T-helper 17 cell (primary cell): ENCODE measurements at regions not wholly inside any gene's neighbourhood (a gene's known extent, or its start where the extent isn't known, plus 50 kb on each side); places are given as distances from the start of the nearest gene placed in this dataset.

Experiments used
- ATAC-seq: fragments of 150-1000 bp; cut with Tn5 transposase; 2 replicates; pipeline ENCODE4 v1.10.0; 2021; ENCODE audit warnings: mild to moderate bottlenecking, moderate library complexity
- DNase-seq, 3 donors: peaks; one replicate each; pipeline versions ENCODE4 v3.0.0 to v3.0.0-alpha.2; 2020 to 2021
- H3K9me3 ChIP-seq: one replicate; pipeline ENCODE4 v1.7.0; 2013; ENCODE audit warnings: low read length, mild to moderate bottlenecking; ENCODE audit not compliant: control insufficient read depth, poor library complexity, severe bottlenecking
- H3K27ac Mint-ChIP-seq: one replicate; pipeline ENCODE4 v1.8.0; 2022; ENCODE audit warnings: mild to moderate bottlenecking, moderate library complexity, mixed read lengths
- H3K27me3 Mint-ChIP-seq: one replicate; pipeline ENCODE4 v1.8.0; 2022; ENCODE audit warnings: mixed read lengths
- H3K36me3 Mint-ChIP-seq: one replicate; pipeline ENCODE4 v1.8.0; 2022; ENCODE audit warnings: low read depth, mixed read lengths
- H3K4me1 Mint-ChIP-seq: one replicate; pipeline ENCODE4 v1.8.0; 2022; ENCODE audit warnings: mild to moderate bottlenecking, mixed read lengths
- H3K4me3 Mint-ChIP-seq: one replicate; pipeline ENCODE4 v1.8.0; 2022; ENCODE audit warnings: mild to moderate bottlenecking, moderate library complexity, mixed read lengths

- no peaks in the 10 kb centered on the region for H3K9me3 ChIP-seq
- ATAC-seq (no peak), DNase-seq (no peak)
- no peaks in the 10 kb centered on the region for H3K4me1 Mint-ChIP-seq
- no peaks in the 10 kb centered on the region for H3K27me3 Mint-ChIP-seq
- no peaks in the 10 kb centered on the region for H3K36me3 Mint-ChIP-seq
- H3K27ac Mint-ChIP-seq: no peak overlapping the region
- no peak overlapping the region for H3K4me3 Mint-ChIP-seq
These were observed 105.8 kb upstream of the CPNE8 start for GRCh38 chr12:39011166-39011565.

DNA sequence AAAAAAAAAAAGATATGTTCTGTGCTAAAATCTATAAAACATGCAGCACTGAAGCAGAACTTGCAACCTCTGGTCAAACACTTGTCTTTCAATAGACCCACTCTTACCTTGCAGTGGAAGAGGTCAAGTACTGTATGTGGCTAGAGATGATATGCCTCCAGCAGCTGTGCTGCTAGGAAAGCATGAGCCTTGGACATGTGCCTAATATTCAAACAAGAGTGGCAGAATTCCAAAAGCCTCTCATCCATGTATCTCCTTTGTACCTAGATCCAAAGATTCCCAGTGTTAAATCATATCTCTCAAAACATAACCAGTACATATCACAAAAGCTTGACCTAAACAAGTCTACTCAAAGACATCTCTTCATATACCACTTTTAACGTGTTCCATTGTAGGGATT, 105.0 kb upstream of the CPNE8 start:
- Mint-ChIP-seq H3K4me3 (no peak overlapping the region), H3K27ac (no peak overlapping the region), H3K27me3 (no peaks in the 10 kb centered on the region), H3K36me3 (no peaks in the 10 kb centered on the region), H3K4me1 (no peaks in the 10 kb centered on the region)
- H3K9me3 ChIP-seq: no peaks in the 10 kb centered on the region
- ATAC-seq (no peak), DNase-seq (no peak)

- Mint-ChIP-seq H3K4me1 (no peaks in the 10 kb centered on the region), H3K4me3 (no peak overlapping the region), H3K27me3 (no peaks in the 10 kb centered on the region), H3K27ac (no peak overlapping the region), H3K36me3 (no peaks in the 10 kb centered on the region)
- no peak for ATAC-seq
- no peak for DNase-seq
- H3K9me3 ChIP-seq: no peaks in the 10 kb centered on the region
These were observed 102.2 kb upstream of the CPNE8 start for GRCh38 chr12:39007619-39008018.

DNA sequence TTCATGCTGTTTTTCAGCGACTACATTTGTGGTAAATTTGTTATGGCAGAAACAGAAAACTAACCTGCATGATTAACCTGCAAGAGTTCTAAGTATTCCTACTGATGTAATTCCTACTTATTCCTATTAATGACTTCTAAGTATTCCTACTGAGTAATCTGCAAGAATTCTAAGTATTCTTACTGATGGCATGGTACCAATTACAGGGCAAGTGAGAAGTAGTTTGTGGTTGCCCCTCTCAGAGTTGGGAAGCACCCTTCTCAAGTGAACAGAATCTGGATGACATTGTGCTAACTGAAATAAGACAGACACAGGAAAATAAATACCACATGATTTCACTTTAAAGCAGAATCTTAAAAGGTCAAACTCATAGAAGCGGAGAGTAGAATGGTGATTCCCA, 100.9 kb upstream of the CPNE8 start:
- Mint-ChIP-seq H3K36me3 (no peaks in the 10 kb centered on the region), H3K4me3 (no peak overlapping the region), H3K27ac (no peak overlapping the region), H3K27me3 (no peaks in the 10 kb centered on the region), H3K4me1 (no peaks in the 10 kb centered on the region)
- DNase-seq (no peak), ATAC-seq (no peak)
- no peaks in the 10 kb centered on the region for H3K9me3 ChIP-seq

- Mint-ChIP-seq H3K27ac (no peak overlapping the region), H3K27me3 (no peaks in the 10 kb centered on the region), H3K4me3 (no peak overlapping the region)
These were observed 100.3 kb upstream of the CPNE8 start for GRCh38 chr12:39005671-39006070.

GRCh38 chr12:39003541-39004155, 98.3 kb upstream of the CPNE8 start:
- no peak for ATAC-seq
- Mint-ChIP-seq H3K27ac (no peak overlapping the region), H3K36me3 (no peaks in the 10 kb centered on the region), H3K4me1 (no peaks in the 10 kb centered on the region), H3K4me3 (no peak overlapping the region), H3K27me3 (no peaks in the 10 kb centered on the region)
- peaks cover 3% of the 10 kb centered on the region for H3K9me3 ChIP-seq
- DNase-seq: no peak

More at GRCh38 chr12:39005671-39006070, 100.3 kb upstream of the CPNE8 start:
- Mint-ChIP-seq H3K4me1 (no peaks in the 10 kb centered on the region), H3K36me3 (no peaks in the 10 kb centered on the region)
- no peak for DNase-seq
- ATAC-seq: no peak
- H3K9me3 ChIP-seq: no peaks in the 10 kb centered on the region

DNA sequence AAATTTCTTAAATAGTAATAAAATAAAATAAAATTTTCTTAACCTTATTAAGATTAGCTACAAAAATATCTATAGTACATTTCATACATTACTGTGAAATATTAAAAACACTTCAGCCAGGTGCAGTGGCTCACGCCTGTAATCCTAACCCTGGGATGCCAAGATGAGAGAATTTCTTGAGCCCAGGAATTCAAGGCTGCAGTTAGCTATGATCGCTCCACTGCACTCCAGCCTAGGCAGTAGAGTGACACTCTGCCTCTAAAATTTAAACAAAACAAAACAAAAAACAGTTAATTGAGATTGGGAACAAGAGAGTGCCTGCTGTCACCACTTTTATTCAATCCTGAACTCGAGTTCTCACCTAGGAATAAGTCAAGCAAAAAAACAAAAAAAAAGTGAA, 95.0 kb upstream of the CPNE8 start:
- no peak overlapping the region for H3K27ac Mint-ChIP-seq

GRCh38 chr12:38998887-38999482, 93.6 kb upstream of the CPNE8 start:
- no peak overlapping the region for H3K4me3 Mint-ChIP-seq
- H3K4me1 Mint-ChIP-seq: no peaks in the 10 kb centered on the region
- H3K27me3 Mint-ChIP-seq: no peaks in the 10 kb centered on the region
- DNase-seq (no peak), ATAC-seq (no peak)
- no peaks in the 10 kb centered on the region for H3K36me3 Mint-ChIP-seq
- peaks cover 3% of the 10 kb centered on the region for H3K9me3 ChIP-seq
- no peak overlapping the region for H3K27ac Mint-ChIP-seq

More for the DNA sequence above, 95.0 kb upstream of the CPNE8 start:
- peaks cover 3% of the 10 kb centered on the region for H3K9me3 ChIP-seq
- H3K4me3 Mint-ChIP-seq: no peak overlapping the region
- no peak for DNase-seq
- H3K27me3 Mint-ChIP-seq: no peaks in the 10 kb centered on the region
- H3K36me3 Mint-ChIP-seq: no peaks in the 10 kb centered on the region
- ATAC-seq: no peak
- no peaks in the 10 kb centered on the region for H3K4me1 Mint-ChIP-seq

GRCh38 chr12:38995249-38995648, 89.9 kb upstream of the CPNE8 start:
- ATAC-seq (no peak), DNase-seq (no peak)
- no peaks in the 10 kb centered on the region for H3K27me3 Mint-ChIP-seq
- H3K27ac Mint-ChIP-seq: no peak overlapping the region
- no peaks in the 10 kb centered on the region for H3K36me3 Mint-ChIP-seq
- no peak overlapping the region for H3K4me3 Mint-ChIP-seq
- H3K9me3 ChIP-seq: peaks cover 3% of the 10 kb centered on the region
- H3K4me1 Mint-ChIP-seq: no peaks in the 10 kb centered on the region

DNA sequence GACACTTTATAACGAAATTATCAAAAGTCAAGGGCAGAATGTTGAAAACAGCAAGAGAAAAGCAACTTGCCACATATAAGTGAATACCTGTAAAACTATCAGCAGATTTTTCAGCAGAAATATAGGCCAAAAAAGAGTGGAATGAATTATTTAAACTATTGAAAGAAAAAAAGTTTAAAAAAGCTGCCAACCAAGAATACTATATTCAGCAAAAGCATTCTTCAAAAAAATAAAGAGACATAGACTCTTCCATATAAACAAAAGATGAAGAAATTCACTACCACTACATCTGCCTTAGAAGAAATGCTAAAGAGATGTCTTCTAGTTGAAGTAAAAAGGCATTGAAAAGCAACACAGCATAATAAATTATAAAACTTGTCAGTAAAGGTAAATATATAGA, 80.6 kb upstream of the CPNE8 start:
- DNase-seq (no peak), ATAC-seq (no peak)
- Mint-ChIP-seq H3K4me3 (no peak overlapping the region), H3K27me3 (no peaks in the 10 kb centered on the region), H3K36me3 (no peaks in the 10 kb centered on the region), H3K4me1 (no peaks in the 10 kb centered on the region), H3K27ac (no peak overlapping the region)
- H3K9me3 ChIP-seq: peaks cover 2% of the 10 kb centered on the region

GRCh38 chr12:38984388-38984787, 79.0 kb upstream of the CPNE8 start:
- Mint-ChIP-seq H3K36me3 (no peaks in the 10 kb centered on the region), H3K27me3 (no peaks in the 10 kb centered on the region), H3K4me3 (no peak overlapping the region), H3K4me1 (no peaks in the 10 kb centered on the region), H3K27ac (no peak overlapping the region)
- no peak for DNase-seq
- H3K9me3 ChIP-seq: peaks cover 2% of the 10 kb centered on the region
- no peak for ATAC-seq

DNA sequence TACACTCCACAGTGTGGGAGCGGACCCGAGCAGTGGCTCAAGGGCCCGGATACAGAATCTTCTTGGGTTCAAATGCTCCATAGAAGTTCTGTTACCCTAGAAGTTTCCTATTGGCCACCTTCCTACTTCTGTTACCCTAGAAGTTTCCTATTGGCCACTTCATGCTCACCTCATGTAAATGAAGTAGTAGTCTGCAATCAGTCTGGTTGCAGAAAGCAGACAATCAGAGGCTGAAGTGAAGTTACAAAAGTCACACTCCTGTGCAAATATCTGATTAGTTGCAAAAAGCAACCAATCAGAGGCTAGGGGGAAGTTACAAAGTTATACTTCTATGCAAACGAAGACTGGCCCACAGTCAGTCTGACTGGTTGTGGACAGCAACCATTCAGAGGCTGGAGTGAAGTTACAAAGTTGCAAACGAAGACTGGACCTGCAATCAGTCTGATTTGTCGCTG, 77.8 kb upstream of the CPNE8 start:
- Mint-ChIP-seq H3K27ac (no peak overlapping the region), H3K36me3 (no peaks in the 10 kb centered on the region), H3K4me1 (no peaks in the 10 kb centered on the region), H3K27me3 (no peaks in the 10 kb centered on the region), H3K4me3 (no peak overlapping the region)
- H3K9me3 ChIP-seq: peaks cover 2% of the 10 kb centered on the region
- DNase-seq (no peak), ATAC-seq (no peak)

DNA sequence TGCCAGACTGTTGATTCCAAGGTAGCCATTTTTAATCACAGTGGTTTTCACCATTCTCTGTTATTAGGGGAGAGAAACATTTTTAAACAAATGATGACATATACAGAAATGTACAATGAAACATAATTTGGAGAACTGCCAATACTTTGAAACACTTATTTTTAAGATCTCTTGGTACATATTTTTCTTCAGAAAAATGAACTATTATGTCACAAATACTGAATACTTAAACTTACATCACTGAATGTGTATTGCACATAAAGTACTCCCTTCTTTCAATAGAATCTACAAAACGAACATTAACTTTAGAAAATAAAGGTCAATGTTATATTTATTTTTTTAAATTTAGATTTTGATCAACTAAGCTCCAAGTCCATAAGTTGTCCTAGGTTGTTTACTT, 71.7 kb upstream of the CPNE8 start:
- H3K9me3 ChIP-seq: no peaks in the 10 kb centered on the region
- Mint-ChIP-seq H3K4me3 (no peak overlapping the region), H3K27ac (no peak overlapping the region), H3K36me3 (peaks cover 2% of the 10 kb centered on the region), H3K4me1 (no peaks in the 10 kb centered on the region), H3K27me3 (no peaks in the 10 kb centered on the region)
- ATAC-seq: no peak
- no peak for DNase-seq

GRCh38 chr12:38969706-38970105, 64.3 kb upstream of the CPNE8 start:
- no peaks in the 10 kb centered on the region for H3K9me3 ChIP-seq
- Mint-ChIP-seq H3K4me3 (no peak overlapping the region), H3K27me3 (no peaks in the 10 kb centered on the region), H3K36me3 (peaks cover 4% of the 10 kb centered on the region), H3K4me1 (no peaks in the 10 kb centered on the region), H3K27ac (no peak overlapping the region)
- ATAC-seq (no peak), DNase-seq (no peak)
